DND-41 (cell line): ENCODE measurements at regions not wholly inside any gene's neighbourhood (a gene's known extent, or its start where the extent isn't known, plus 50 kb on each side); places are given as distances from the start of the nearest gene placed in this dataset.

Experiments used
- CTCF ChIP-seq: IDR thresholded peaks from 2 replicates; pipeline ENCODE4 v1.5.1; 2012; ENCODE audit warnings: borderline replicate concordance, low read length, moderate library complexity, mild to moderate bottlenecking; ENCODE audit not compliant: poor library complexity, severe bottlenecking; ENCODE audit errors: extremely low read depth
- EZH2 ChIP-seq: IDR thresholded peaks from 3 replicates; pipeline ENCODE4 v1.6.1; 2012; ENCODE audit warnings: borderline replicate concordance, low read depth, mild to moderate bottlenecking, moderate library complexity, low read length, inconsistent platforms; ENCODE audit not compliant: severe bottlenecking

DNA sequence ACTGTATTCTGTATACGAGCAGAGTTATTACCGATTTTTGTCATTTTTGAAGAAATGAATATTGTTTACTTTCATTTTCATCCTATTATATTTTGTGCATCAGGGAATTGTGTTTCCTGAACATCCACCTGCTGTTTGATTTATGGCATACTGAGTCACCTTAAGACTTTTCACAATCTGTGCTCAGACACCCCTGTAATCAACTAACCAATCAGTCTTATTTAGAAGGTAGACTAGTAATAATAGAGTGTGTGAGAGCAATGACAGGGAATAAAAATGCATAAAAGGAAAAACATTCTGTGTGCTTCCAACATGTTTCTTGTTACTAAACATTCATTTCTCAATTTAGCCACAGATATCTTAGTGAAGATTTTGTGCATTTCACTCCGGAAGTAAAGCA lies 1413.6 kb upstream of the ACO1 start:
- no peak for TF ChIP-seq CTCF
- TF ChIP-seq EZH2, result no peak
